ENCODE measurements at regions not wholly inside any gene's neighbourhood (a gene's known extent, or its start where the extent isn't known, plus 50 kb on each side); places are given as distances from the start of the nearest gene placed in this dataset.

DNA sequence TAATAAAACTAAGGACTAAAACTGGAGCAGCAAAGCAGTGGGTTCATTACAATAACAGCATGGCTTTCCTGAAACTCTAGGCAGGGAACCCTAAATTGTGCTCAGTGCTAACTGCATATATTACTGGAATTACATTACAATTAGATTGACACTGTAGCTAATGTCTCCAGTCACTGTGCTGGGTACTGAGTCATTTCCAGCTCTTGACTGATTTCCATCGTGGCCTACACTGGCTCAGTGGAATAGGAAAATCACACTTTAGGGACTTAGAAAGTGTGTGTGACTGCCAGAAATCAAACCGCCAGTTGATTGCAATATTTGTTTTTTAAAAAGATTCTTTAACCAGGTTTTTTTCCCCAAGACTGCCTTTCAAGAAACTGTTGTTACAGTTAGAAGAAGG, 1447.4 kb upstream of the GOT2 start:
- Histone ChIP-seq H3F3A (replicated peaks; ENCODE audit: low read depth) (no peaks in the 10 kb centered on the region), H2AFZ (no peak overlapping the region), H4K20me1 (replicated peaks; ENCODE audit: insufficient read depth) (no peaks in the 10 kb centered on the region), H3K36me3 (ENCODE audit: insufficient read depth) (no peaks in the 10 kb centered on the region), H3K79me2 (replicated peaks; ENCODE audit: insufficient read depth) (no peaks in the 10 kb centered on the region), H3K4me1 (ENCODE audit: insufficient read depth) (no peaks in the 10 kb centered on the region), H3K4me2 (no peak overlapping the region), H3K27ac (ENCODE audit: low read depth) (no peak overlapping the region), H3K27me3 (ENCODE audit: insufficient read depth) (no peaks in the 10 kb centered on the region), H3K9me2 (ENCODE audit: insufficient read depth) (peaks cover 13% of the 10 kb centered on the region), H3K4me3 (no peak overlapping the region)
- no peak overlapping the region for H3K27ac Mint-ChIP-seq
- no peak for ATAC-seq
- no peak for TF ChIP-seq ZNF114 (CRISPR knock-in tag; IDR thresholded peaks at IDR 0.05)
- TF ChIP-seq, protein P1, sequence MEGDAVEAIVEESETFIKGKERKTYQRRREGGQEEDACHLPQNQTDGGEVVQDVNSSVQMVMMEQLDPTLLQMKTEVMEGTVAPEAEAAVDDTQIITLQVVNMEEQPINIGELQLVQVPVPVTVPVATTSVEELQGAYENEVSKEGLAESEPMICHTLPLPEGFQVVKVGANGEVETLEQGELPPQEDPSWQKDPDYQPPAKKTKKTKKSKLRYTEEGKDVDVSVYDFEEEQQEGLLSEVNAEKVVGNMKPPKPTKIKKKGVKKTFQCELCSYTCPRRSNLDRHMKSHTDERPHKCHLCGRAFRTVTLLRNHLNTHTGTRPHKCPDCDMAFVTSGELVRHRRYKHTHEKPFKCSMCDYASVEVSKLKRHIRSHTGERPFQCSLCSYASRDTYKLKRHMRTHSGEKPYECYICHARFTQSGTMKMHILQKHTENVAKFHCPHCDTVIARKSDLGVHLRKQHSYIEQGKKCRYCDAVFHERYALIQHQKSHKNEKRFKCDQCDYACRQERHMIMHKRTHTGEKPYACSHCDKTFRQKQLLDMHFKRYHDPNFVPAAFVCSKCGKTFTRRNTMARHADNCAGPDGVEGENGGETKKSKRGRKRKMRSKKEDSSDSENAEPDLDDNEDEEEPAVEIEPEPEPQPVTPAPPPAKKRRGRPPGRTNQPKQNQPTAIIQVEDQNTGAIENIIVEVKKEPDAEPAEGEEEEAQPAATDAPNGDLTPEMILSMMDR (conservative IDR thresholded peaks at IDR 0.05; ENCODE audit: low read depth in 2 of 2), result no peak
- TF ChIP-seq EZH2 (IDR thresholded peaks at IDR 0.05; ENCODE audit: low read depth, unreplicated experiment), result no peak
- no peak for TF ChIP-seq EZH2phosphoT487 (IDR thresholded peaks at IDR 0.05; ENCODE audit: unreplicated experiment)
- no peak for TF ChIP-seq NANOG (IDR thresholded peaks at IDR 0.05; ENCODE audit: borderline replicate concordance)
- TF ChIP-seq, protein P2, sequence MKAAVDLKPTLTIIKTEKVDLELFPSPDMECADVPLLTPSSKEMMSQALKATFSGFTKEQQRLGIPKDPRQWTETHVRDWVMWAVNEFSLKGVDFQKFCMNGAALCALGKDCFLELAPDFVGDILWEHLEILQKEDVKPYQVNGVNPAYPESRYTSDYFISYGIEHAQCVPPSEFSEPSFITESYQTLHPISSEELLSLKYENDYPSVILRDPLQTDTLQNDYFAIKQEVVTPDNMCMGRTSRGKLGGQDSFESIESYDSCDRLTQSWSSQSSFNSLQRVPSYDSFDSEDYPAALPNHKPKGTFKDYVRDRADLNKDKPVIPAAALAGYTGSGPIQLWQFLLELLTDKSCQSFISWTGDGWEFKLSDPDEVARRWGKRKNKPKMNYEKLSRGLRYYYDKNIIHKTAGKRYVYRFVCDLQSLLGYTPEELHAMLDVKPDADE (IDR thresholded peaks at IDR 0.05), result no peak
- TF ChIP-seq, protein P3, sequence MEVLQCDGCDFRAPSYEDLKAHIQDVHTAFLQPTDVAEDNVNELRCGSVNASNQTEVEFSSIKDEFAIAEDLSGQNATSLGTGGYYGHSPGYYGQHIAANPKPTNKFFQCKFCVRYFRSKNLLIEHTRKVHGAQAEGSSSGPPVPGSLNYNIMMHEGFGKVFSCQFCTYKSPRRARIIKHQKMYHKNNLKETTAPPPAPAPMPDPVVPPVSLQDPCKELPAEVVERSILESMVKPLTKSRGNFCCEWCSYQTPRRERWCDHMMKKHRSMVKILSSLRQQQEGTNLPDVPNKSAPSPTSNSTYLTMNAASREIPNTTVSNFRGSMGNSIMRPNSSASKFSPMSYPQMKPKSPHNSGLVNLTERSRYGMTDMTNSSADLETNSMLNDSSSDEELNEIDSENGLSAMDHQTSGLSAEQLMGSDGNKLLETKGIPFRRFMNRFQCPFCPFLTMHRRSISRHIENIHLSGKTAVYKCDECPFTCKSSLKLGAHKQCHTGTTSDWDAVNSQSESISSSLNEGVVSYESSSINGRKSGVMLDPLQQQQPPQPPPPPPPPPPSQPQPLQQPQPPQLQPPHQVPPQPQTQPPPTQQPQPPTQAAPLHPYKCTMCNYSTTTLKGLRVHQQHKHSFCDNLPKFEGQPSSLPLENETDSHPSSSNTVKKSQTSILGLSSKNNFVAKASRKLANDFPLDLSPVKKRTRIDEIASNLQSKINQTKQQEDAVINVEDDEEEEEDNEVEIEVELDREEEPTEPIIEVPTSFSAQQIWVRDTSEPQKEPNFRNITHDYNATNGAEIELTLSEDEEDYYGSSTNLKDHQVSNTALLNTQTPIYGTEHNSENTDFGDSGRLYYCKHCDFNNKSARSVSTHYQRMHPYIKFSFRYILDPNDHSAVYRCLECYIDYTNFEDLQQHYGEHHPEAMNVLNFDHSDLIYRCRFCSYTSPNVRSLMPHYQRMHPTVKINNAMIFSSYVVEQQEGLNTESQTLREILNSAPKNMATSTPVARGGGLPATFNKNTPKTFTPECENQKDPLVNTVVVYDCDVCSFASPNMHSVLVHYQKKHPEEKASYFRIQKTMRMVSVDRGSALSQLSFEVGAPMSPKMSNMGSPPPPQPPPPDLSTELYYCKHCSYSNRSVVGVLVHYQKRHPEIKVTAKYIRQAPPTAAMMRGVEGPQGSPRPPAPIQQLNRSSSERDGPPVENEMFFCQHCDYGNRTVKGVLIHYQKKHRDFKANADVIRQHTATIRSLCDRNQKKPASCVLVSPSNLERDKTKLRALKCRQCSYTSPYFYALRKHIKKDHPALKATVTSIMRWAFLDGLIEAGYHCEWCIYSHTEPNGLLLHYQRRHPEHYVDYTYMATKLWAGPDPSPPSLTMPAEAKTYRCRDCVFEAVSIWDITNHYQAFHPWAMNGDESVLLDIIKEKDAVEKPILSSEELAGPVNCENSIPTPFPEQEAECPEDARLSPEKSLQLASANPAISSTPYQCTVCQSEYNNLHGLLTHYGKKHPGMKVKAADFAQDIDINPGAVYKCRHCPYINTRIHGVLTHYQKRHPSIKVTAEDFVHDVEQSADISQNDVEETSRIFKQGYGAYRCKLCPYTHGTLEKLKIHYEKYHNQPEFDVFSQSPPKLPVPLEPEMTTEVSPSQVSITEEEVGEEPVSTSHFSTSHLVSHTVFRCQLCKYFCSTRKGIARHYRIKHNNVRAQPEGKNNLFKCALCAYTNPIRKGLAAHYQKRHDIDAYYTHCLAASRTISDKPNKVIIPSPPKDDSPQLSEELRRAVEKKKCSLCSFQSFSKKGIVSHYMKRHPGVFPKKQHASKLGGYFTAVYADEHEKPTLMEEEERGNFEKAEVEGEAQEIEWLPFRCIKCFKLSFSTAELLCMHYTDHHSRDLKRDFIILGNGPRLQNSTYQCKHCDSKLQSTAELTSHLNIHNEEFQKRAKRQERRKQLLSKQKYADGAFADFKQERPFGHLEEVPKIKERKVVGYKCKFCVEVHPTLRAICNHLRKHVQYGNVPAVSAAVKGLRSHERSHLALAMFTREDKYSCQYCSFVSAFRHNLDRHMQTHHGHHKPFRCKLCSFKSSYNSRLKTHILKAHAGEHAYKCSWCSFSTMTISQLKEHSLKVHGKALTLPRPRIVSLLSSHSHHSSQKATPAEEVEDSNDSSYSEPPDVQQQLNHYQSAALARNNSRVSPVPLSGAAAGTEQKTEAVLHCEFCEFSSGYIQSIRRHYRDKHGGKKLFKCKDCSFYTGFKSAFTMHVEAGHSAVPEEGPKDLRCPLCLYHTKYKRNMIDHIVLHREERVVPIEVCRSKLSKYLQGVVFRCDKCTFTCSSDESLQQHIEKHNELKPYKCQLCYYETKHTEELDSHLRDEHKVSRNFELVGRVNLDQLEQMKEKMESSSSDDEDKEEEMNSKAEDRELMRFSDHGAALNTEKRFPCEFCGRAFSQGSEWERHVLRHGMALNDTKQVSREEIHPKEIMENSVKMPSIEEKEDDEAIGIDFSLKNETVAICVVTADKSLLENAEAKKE (CRISPR knock-in tag; IDR thresholded peaks at IDR 0.05), result no peak
- TF ChIP-seq, protein P4, sequence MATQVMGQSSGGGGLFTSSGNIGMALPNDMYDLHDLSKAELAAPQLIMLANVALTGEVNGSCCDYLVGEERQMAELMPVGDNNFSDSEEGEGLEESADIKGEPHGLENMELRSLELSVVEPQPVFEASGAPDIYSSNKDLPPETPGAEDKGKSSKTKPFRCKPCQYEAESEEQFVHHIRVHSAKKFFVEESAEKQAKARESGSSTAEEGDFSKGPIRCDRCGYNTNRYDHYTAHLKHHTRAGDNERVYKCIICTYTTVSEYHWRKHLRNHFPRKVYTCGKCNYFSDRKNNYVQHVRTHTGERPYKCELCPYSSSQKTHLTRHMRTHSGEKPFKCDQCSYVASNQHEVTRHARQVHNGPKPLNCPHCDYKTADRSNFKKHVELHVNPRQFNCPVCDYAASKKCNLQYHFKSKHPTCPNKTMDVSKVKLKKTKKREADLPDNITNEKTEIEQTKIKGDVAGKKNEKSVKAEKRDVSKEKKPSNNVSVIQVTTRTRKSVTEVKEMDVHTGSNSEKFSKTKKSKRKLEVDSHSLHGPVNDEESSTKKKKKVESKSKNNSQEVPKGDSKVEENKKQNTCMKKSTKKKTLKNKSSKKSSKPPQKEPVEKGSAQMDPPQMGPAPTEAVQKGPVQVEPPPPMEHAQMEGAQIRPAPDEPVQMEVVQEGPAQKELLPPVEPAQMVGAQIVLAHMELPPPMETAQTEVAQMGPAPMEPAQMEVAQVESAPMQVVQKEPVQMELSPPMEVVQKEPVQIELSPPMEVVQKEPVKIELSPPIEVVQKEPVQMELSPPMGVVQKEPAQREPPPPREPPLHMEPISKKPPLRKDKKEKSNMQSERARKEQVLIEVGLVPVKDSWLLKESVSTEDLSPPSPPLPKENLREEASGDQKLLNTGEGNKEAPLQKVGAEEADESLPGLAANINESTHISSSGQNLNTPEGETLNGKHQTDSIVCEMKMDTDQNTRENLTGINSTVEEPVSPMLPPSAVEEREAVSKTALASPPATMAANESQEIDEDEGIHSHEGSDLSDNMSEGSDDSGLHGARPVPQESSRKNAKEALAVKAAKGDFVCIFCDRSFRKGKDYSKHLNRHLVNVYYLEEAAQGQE (IDR thresholded peaks at IDR 0.05; ENCODE audit: unreplicated experiment), result no peak
- TF ChIP-seq JUNB (IDR thresholded peaks at IDR 0.05; ENCODE audit: unreplicated experiment), result no peak
- no peak for TF ChIP-seq STAT1 (IDR thresholded peaks at IDR 0.05; ENCODE audit: unreplicated experiment)
- no peak for TF ChIP-seq POLR2AphosphoS5 (IDR thresholded peaks at IDR 0.05; ENCODE audit: low read depth)
- no peak for TF ChIP-seq ZNF331 (CRISPR knock-in tag; IDR thresholded peaks at IDR 0.05; ENCODE audit: low read depth)
- H3K27me3 Mint-ChIP-seq (ENCODE audit: insufficient read depth, low read depth, poor library complexity), result no peaks in the 10 kb centered on the region
- H3K4me3 Mint-ChIP-seq, result no peak overlapping the region
- H3K36me3 Mint-ChIP-seq (ENCODE audit: low read depth), result no peaks in the 10 kb centered on the region
- H3K9me3 Mint-ChIP-seq, result no peaks in the 10 kb centered on the region; the same call in 2 of the 3 replicates
- peaks cover 13% of the 10 kb centered on the region for H3K4me1 Mint-ChIP-seq
- DNase-seq (ENCODE audit: low spot score), result no peak
